ENCODE measurements at regions not wholly inside any gene's neighbourhood (a gene's known extent, or its start where the extent isn't known, plus 50 kb on each side); places are given as distances from the start of the nearest gene placed in this dataset.

DNA sequence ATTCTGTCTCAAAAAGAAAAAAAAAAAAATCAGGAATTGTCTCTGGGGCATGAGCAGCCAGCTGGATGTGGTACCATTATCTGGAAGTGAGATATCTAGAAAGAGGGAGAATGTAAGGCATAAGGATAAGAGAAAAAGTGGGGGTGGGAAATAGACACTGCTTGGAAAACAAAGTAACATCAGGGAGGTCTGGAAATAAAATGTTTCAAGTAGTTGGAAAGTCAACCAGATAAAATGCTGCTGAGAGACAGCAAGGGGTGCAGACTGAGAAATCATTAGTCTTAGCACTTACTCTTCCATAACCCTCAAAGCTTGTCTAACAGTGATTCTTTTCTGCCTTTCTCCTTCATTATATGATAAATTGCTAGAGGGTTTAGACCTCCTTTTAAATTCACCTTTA is 159.7 kb upstream of the TBL1XR1 start:
- no peak overlapping the region for H3K4me3 ChIP-seq (ENCODE audit: low read depth, low read length)
- no peak for DNase-seq (ENCODE audit: low read depth)
- TF ChIP-seq CTCF (conservative IDR thresholded peaks at IDR 0.05; ENCODE audit: low read depth, low read length), result no peak

GRCh38 chr3:177357352-177358090 is 160.2 kb upstream of the TBL1XR1 start:
- H3K4me3 ChIP-seq (ENCODE audit: low read depth, low read length), result no peak overlapping the region
- peak; percentile 76 for DNase-seq (ENCODE audit: low read depth)
- TF ChIP-seq CTCF (conservative IDR thresholded peaks at IDR 0.05; ENCODE audit: low read depth, low read length), result peak; percentile 13

DNA sequence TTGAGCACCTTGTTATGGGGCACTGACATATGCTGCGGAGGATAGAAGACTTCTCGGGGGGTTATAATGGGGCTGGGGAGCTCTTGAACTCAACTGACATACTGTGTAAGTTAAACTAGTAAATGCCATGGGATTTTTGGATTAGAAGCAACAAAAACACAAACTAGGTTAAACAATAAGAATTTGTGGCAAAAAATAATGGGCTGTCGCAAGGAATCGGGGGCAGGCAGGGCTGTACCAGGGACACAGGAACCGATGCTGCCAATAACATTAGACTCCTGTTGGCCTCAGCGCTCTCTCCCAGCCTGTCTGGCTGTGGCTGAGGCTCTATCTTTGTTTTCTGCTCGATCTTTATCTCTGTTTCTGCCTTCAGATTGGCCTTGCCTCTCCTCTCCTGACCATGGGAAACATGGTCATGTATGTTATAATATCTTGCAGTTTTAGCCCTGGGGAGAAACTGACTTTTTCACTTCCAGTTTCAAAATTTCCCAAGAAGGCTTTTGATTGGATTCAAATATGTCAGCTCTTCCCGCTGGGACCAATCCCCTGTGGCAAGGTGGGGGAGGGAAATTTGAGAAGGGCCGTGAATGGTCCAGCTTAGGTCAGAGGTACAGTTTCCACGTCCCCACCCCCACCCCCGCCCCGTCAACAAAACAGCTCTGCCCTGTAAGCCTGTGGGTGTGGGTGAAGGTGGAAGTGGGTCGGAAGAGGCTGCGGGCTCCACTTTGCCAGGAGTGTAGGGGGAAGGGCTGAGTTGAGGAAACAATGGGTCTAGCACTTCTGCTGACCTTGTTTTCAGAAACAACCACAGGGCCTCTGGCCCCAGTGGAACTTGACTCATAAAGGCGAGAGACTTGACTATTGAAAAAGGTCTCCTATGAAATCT is 161.1 kb upstream of the TBL1XR1 start:
- peak; percentile 91 for DNase-seq (ENCODE audit: low read depth)
- no peak for TF ChIP-seq CTCF (conservative IDR thresholded peaks at IDR 0.05; ENCODE audit: low read depth, low read length)
- H3K4me3 ChIP-seq (ENCODE audit: low read depth, low read length), result peak overlapping the region; percentile 25

- H3K4me3 ChIP-seq (ENCODE audit: low read depth, low read length), result no peak overlapping the region
- peak; percentile 40 for DNase-seq (ENCODE audit: low read depth)
- TF ChIP-seq CTCF (conservative IDR thresholded peaks at IDR 0.05; ENCODE audit: low read depth, low read length), result no peak
Measured at GRCh38 chr3:177358977-177359592, 161.8 kb upstream of the TBL1XR1 start.

- peak overlapping the region; percentile 16 for H3K4me3 ChIP-seq (ENCODE audit: low read depth, low read length)
- DNase-seq (ENCODE audit: low read depth), result peak; percentile 100
- TF ChIP-seq CTCF (conservative IDR thresholded peaks at IDR 0.05; ENCODE audit: low read depth, low read length), result peak; percentile 18
Measured at GRCh38 chr3:177359593-177360357, 162.5 kb upstream of the TBL1XR1 start.

DNA sequence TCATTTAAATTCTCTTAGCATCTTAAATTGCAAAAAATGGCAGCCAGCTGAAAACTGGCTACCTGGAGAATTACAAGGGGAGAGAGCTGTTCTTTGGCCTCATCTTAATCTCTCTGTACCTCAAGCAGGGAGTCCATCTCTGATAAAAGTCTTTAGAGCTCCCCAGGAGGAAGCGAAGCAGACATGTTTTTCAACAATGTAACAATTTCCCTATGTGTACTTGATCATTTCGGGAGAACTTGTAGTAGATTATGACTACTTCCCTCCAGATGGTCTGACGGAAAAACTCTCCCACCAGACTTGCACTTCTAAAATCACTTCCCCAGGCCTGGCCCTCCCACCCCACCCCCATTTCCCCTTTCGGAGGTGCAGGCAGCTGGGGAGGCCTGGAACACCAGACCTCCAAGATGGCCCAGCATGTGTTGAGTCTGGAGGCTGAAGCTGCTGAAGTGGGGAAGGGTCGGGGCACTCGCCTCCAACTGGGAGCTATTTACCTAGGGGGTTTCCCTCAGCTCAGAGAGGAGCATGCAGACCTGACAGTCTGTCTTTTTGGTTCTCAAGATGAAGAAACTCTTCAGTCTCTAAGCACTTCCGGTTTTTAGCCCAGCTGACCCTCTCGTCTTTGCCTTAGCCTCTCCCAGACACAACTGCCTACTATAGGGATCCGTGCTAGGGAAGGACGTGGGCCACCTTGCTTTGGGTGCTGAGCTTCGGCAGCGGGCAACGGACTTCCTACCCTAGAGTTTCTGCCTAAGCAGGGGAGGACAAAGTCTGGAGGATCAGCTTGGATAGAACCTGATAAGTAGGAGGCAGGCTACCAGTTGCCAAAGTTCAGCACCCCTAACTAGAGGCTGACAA is 164.0 kb upstream of the TBL1XR1 start:
- no peak overlapping the region for H3K4me3 ChIP-seq (ENCODE audit: low read depth, low read length)
- DNase-seq (ENCODE audit: low read depth), result no peak

More for the DNA sequence above, 164.0 kb upstream of the TBL1XR1 start:
- no peak for TF ChIP-seq CTCF (conservative IDR thresholded peaks at IDR 0.05; ENCODE audit: low read depth, low read length)

Measured in choroid plexus epithelial cell (primary cell).